HCT116 (cell line): ENCODE measurements at regions not wholly inside any gene's neighbourhood (a gene's known extent, or its start where the extent isn't known, plus 50 kb on each side); places are given as distances from the start of the nearest gene placed in this dataset.

Source experiments
- CTCF ChIP-seq, 3 experiments: fragments of 200-600 bp in 1 of 3; sonication (generic) in 1 of 3; IDR thresholded peaks in 2 of 3; conservative IDR thresholded peaks in 1 of 3; 2 replicates each; pipeline ENCODE4 v1.5.1; 2012 to 2017; ENCODE audit warnings: low read depth in 2 of 3, low read length in 2 of 3, antibody characterized with exemption in 1 of 3, borderline replicate concordance in 1 of 3, control low read depth in 1 of 3, mild to moderate bottlenecking in 1 of 3, mixed read lengths in 1 of 3, mixed run types in 1 of 3, moderate library complexity in 1 of 3; ENCODE audit not compliant: insufficient read depth in 1 of 3
- JUND ChIP-seq: IDR thresholded peaks from 2 replicates; pipeline ENCODE4 v1.6.1; 2012
- ZBTB33 ChIP-seq: IDR thresholded peaks from 2 replicates; pipeline ENCODE4 v1.6.1; 2011; ENCODE audit warnings: mild to moderate bottlenecking, low read length, moderate library complexity; ENCODE audit not compliant: insufficient replicate concordance; ENCODE audit errors: extremely low read depth
- ZNF274 ChIP-seq: fragments of 200-500 bp; sonication (Bioruptor generic); IDR thresholded peaks from 2 replicates; pipeline ENCODE4 v1.6.1; 2014; ENCODE audit warnings: mild to moderate bottlenecking, low read depth, low read length, inconsistent platforms

DNA sequence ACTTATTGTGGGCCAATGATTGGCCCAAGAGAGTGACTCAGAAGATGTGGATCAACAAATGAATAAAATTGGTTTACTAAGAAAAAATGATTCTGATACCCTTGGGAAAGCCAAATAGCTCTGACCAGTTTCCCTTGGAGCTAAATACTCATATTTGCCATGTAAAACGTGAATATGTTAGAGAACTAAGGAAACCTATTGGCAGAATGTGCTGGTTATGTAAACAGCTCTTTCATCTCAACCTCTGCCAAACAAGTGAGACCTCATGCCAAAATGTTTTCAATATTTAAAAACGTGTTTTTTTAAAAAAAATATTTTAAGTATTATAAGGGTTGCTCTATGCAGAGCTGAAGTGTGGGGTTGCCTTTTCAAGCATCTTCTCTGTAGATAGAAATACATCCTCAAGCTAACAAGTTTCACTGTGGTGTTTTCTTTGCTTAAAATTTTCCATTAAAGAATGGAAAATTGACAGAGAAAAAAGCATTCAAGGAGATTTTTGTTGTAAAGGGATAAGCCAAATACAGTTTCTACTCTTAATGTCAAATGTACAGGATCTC, 186.9 kb upstream of the TUT7 start:
- TF ChIP-seq ZNF274 (no peak), JUND (no peak), CTCF (IDR thresholded peaks at IDR 0.05 in 2 of 3, conservative IDR thresholded peaks at IDR 0.05 in 1 of 3; ENCODE audit: borderline replicate concordance in 1 of 3, insufficient read depth in 1 of 3, low read depth in 2 of 3, low read length in 2 of 3) (no peak), ZBTB33 (no peak)
